OCI-LY1 (cell line): ENCODE measurements at regions not wholly inside any gene's neighbourhood (a gene's known extent, or its start where the extent isn't known, plus 50 kb on each side); places are given as distances from the start of the nearest gene placed in this dataset.

Experiments used
- CTCF ChIP-seq: fragments of 200-600 bp; sonication (generic), shearing (Covaris generic); IDR thresholded peaks from 2 replicates; pipeline ENCODE4 v1.5.1; 2017; ENCODE audit warnings: mild to moderate bottlenecking, antibody characterized with exemption, low read length, moderate library complexity, mixed read lengths
- EZH2 ChIP-seq: fragments of 200-600 bp; sonication (generic), shearing (Covaris generic); IDR thresholded peaks from 2 replicates; pipeline ENCODE4 v1.8.0; 2017; ENCODE audit warnings: borderline replicate concordance, mixed run types, mild to moderate bottlenecking, antibody characterized with exemption, low read length, moderate library complexity, mixed read lengths

GRCh38 chrX:69074726-69075125 is 90.5 kb downstream of the PJA1 start:
- TF ChIP-seq CTCF (no peak), EZH2 (no peak)
